Common myeloid progenitor, CD34-positive (primary cell): ENCODE measurements at regions not wholly inside any gene's neighbourhood (a gene's known extent, or its start where the extent isn't known, plus 50 kb on each side); places are given as distances from the start of the nearest gene placed in this dataset.

ENCODE experiments used
- CTCF ChIA-PET: fragments of 350-600 bp; sonication (Branson Sonifier 250); formaldehyde crosslinking; loops from one replicate; lab custom pipeline; 2021; ENCODE audit warnings: antibody characterized with exemption; lab: Charles Lee
- POLR2A ChIA-PET: fragments of 350-600 bp; sonication (Branson Sonifier 250); formaldehyde crosslinking; loops from one replicate; lab custom pipeline; 2021; ENCODE audit warnings: antibody characterized with exemption; lab: Charles Lee
- DNase-seq, 3 donors: peaks; one replicate each; pipeline versions ENCODE4 v3.0.0 to v3.0.0-alpha.2; 2013
- H3K27ac ChIP-seq, 2 experiments: 1 replicate in 1 of 2; 2 replicates in 1 of 2; pipeline ENCODE4 v1.7.0; 2013; ENCODE audit warnings: inconsistent platforms in 2 of 2, low read length in 2 of 2, mild to moderate bottlenecking in 2 of 2, low read depth in 1 of 2, moderate library complexity in 1 of 2; ENCODE audit not compliant: severe bottlenecking in 2 of 2, insufficient read depth in 1 of 2, poor library complexity in 1 of 2
- H3K27me3 ChIP-seq, 5 experiments: replicated peaks in 2 of 5; 1 replicate in 3 of 5; 2 replicates in 2 of 5; pipeline versions ENCODE4 v1.6.1 to v1.7.0; 2013; ENCODE audit warnings: low read length in 4 of 5, mild to moderate bottlenecking in 2 of 5, moderate library complexity in 2 of 5, inconsistent platforms in 1 of 5; ENCODE audit not compliant: insufficient read depth in 5 of 5, control insufficient read depth in 4 of 5
- H3K36me3 ChIP-seq, 4 experiments: 1 replicate in 2 of 4; 2 replicates in 2 of 4; pipeline versions ENCODE4 v1.6.1 to v1.7.0; 2013; ENCODE audit warnings: low read length in 3 of 4, control low read depth in 1 of 4, mild to moderate bottlenecking in 1 of 4; ENCODE audit not compliant: control insufficient read depth in 4 of 4, insufficient read depth in 4 of 4
- H3K4me1 ChIP-seq, 4 experiments: 1 replicate in 3 of 4; 2 replicates in 1 of 4; pipeline versions ENCODE4 v1.6.1 to v1.7.1; 2013; ENCODE audit warnings: low read length in 3 of 4, mild to moderate bottlenecking in 3 of 4, control low read depth in 1 of 4, inconsistent platforms in 1 of 4, moderate library complexity in 1 of 4; ENCODE audit not compliant: control insufficient read depth in 4 of 4, insufficient read depth in 4 of 4; ENCODE audit errors: control extremely low read depth in 1 of 4
- H3K4me3 ChIP-seq, 7 experiments: 1 replicate in 4 of 7; 2 replicates in 3 of 7; pipeline versions ENCODE4 v1.5.1 to v1.7.0; 2013; ENCODE audit warnings: mild to moderate bottlenecking in 7 of 7, low read length in 6 of 7, moderate library complexity in 6 of 7, inconsistent platforms in 2 of 7, low read depth in 2 of 7, control low read depth in 1 of 7; ENCODE audit not compliant: insufficient read depth in 4 of 7, control insufficient read depth in 1 of 7; ENCODE audit errors: extremely low read depth in 1 of 7
- H3K9me3 ChIP-seq, 5 experiments: 1 replicate in 4 of 5; 2 replicates in 1 of 5; pipeline versions ENCODE4 v1.6.1 to v1.7.1; 2013; ENCODE audit warnings: low read length in 4 of 5, mild to moderate bottlenecking in 2 of 5, inconsistent platforms in 1 of 5, low read depth in 1 of 5, moderate library complexity in 1 of 5; ENCODE audit not compliant: control insufficient read depth in 4 of 5, insufficient read depth in 2 of 5; ENCODE audit errors: control extremely low read depth in 1 of 5
- WGBS: methylation state at CpG from one replicate; pipeline ENCODE4 v1.1.5; 2013; ENCODE audit not compliant: insufficient coverage; 5-methylcytosine and 5-hydroxymethylcytosine counted together

DNA sequence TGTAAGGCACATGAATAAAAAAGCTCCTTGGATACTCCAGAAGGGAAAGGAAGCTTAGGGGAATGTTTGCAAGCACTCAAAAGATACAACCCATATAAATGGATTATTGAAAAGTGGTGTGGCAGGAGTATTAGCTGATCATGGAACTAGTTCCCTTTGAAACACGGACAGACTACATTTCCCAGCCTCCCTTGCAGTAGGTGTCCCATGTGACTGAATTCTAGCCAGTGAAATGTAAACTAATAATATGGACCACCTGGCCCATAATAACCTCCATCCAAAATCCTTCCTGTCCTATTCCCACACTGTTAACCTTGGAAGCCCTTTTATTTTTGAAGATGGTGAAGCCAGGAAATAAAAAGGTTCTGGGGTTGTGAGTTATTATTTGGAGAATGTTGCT lies 242.3 kb downstream of the SUDS3 start:
- WGBS = no CpG with 5 or more reads among the region's 1 CpG
- Histone ChIP-seq H3K27ac (no peak overlapping the region), H3K9me3 (no peaks in the 10 kb centered on the region), H3K36me3 (no peaks in the 10 kb centered on the region), H3K4me3 (no peak overlapping the region), H3K27me3 (no peaks in the 10 kb centered on the region), H3K4me1 (no peaks in the 10 kb centered on the region)
- no peak for DNase-seq
- POLR2A ChIA-PET = no interaction called here
- CTCF ChIA-PET = no interaction called here

DNA sequence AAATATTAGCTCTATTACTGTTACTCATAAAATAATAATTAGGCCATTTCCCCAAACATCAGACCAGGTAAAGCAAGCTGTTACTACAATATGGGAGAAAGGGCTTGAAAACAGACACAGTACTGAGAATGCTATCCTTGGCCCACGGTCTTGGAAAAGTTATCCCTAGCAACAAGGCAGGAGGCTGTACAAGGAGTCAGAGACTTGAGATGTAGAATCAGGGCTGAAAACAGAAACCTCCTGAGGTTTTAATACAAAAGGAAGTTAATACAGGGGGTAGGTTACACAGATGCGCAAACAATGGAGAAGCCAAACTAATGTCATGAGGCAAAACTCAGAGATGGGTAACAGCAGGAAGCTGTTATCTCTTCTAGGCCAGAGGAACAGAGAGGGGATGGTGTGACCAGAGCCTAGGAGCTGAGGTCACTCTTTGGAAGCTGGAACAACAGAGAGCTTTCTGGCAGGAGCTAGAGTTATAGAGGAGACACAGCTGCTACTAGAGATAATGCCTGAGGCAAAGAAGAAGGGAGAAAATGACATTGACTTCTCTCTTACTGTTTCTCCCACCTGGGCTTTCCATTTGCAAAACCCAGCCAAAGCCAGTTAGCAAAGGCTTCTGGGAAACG lies 248.8 kb downstream of the SUDS3 start:
- no peak overlapping the region for H3K4me3 ChIP-seq
- no peak overlapping the region for H3K27ac ChIP-seq
- ChIA-PET CTCF (no interaction called here), POLR2A (no interaction called here)
- no peak for DNase-seq
- WGBS = 96% methylated on average over 2 of the region's 3 CpGs
- H3K9me3 ChIP-seq = no peaks in the 10 kb centered on the region
- H3K27me3 ChIP-seq = no peaks in the 10 kb centered on the region
- no peaks in the 10 kb centered on the region for H3K4me1 ChIP-seq
- H3K36me3 ChIP-seq = no peaks in the 10 kb centered on the region

DNA sequence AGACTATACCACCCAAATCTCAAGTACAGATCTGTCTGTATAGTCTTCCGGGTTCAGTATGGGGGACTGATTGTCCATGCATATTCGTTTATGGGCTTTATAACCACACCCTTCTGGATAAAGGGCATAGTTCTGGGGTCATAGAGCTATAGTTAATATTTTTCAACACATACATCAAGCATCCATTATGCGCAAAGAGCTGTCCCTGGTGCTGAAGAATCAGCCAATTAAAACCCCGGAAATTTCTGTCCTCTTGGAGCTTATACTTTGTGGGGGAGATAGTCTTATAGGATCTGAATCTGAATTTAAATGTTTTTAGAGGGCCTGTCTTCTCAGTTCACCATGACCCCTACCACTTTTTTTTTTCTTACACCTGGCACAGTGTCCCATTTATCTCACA lies 256.7 kb downstream of the SUDS3 start:
- H3K4me1 ChIP-seq = peaks cover 0 to 2% (median 0%) of the 10 kb centered on the region in 4 experiments
- CTCF ChIA-PET = no interaction called here
- no peaks in the 10 kb centered on the region for H3K9me3 ChIP-seq
- no peak for DNase-seq
- H3K4me3 ChIP-seq = no peak overlapping the region
- no peak overlapping the region for H3K27ac ChIP-seq
- no peaks in the 10 kb centered on the region for H3K36me3 ChIP-seq
- H3K27me3 ChIP-seq = peaks cover 0 to 1% (median 0%) of the 10 kb centered on the region in 5 experiments
- WGBS = no CpG with 5 or more reads among the region's 4 CpGs
- POLR2A ChIA-PET = no interaction called here

DNA sequence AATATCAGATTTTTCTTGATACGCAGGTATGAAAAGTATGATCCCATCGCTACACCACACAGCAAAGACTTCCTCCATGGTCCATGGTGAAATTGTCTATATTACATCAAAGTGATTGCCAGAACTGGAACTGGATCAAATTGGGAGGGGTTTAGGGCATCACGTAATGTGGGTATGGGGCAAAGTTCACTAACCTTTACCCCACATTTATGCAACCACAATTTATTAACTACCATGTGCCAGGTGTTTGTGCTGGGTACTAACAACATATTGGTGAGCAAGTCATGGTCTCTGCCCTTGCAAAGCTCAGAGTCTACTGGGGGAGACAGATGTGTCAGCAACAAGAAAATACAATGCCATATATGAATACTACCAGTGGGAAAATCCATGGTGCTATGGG lies 258.9 kb downstream of the SUDS3 start:
- peaks cover 0 to 4% (median 0%) of the 10 kb centered on the region in 5 experiments for H3K27me3 ChIP-seq
- no peak overlapping the region for H3K4me3 ChIP-seq
- DNase-seq = no peak
- peaks cover 0 to 2% (median 0%) of the 10 kb centered on the region in 4 experiments for H3K4me1 ChIP-seq
- H3K9me3 ChIP-seq = no peaks in the 10 kb centered on the region
- WGBS = 80% methylated on average over 2 of the region's 3 CpGs
- no peak overlapping the region for H3K27ac ChIP-seq
- ChIA-PET POLR2A (no interaction called here), CTCF (no interaction called here)
- no peaks in the 10 kb centered on the region for H3K36me3 ChIP-seq

DNA sequence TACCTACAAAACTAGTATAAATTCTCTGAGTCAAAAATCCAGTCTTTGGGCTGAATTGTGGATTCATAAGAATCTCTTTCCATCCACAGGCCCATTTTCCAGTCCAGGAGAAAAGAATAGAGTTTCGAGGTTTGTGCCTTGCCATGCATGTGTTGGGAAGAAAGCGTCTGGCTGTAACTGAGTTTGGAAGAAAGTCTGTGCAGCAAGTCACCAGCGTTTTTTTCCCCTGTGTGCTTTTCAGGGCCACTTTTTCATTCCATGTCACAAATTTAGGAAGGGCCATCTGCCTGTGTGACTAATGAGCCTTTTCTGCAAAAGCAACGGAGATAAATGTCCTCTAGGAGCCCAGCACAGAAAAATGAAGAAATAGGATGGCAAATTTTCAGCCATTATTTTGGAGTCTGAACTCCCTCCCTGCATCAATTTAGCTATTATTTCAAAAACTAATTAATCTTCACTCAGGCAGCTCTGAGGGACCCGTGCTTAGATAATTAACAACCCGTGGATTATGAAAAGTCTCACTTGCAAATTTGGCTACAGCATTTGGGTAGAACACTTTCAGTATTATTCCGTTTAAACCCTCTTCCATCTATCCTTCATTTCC lies 261.5 kb downstream of the SUDS3 start:
- H3K36me3 ChIP-seq = no peaks in the 10 kb centered on the region
- H3K4me1 ChIP-seq = peaks cover 0 to 2% (median 0%) of the 10 kb centered on the region in 4 experiments
- no peak overlapping the region for H3K4me3 ChIP-seq
- H3K27me3 ChIP-seq = peaks cover 0 to 4% (median 0%) of the 10 kb centered on the region in 5 experiments
- 93% methylated on average over 6 of the region's 7 CpGs for WGBS
- DNase-seq = no peak
- CTCF ChIA-PET = no interaction called here
- H3K27ac ChIP-seq = no peak overlapping the region
- POLR2A ChIA-PET = no interaction called here
- H3K9me3 ChIP-seq = no peaks in the 10 kb centered on the region

DNA sequence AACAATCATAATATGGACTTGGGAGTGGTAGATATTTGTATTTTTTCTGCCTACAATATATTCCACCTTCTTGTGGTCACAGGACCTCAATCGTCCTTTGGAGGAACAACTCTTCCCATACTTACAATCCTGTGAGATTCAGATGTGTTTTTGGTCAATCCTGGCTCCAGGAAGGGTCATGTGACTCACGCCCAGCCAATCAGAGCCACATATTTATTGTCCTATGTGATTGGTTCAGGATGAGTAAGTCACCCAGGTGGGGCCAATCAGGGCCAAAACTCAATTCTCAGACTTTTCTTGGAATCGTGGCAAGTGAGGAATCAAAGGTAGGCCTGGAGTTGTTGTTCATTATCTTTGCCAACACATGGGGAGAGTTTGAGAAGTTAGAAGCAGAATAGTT lies 264.9 kb downstream of the SUDS3 start:
- CTCF ChIA-PET = no interaction called here
- H3K4me1 ChIP-seq = no peaks in the 10 kb centered on the region

DNA sequence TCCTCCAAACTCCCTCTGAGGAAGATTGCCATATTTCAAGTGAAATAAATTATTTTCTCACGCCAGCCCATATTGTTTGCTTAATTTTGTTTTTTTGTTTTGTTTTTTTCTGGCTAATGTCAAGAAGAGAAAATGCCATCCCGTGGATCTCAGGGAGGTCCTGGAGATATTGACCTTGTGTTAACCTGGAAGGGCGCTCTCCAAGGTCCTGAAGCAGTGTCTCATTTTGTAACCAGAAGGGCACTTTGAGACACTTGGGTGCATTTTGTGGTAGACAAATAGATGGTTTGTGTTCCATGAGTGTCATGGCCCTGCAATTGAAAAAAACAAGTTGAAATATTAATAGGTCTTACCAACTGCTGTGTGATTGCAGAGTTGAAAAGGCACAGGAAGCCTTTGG lies 268.9 kb downstream of the SUDS3 start:
- ChIA-PET CTCF (no interaction called here), POLR2A (no interaction called here)
- Histone ChIP-seq H3K36me3 (no peaks in the 10 kb centered on the region), H3K27me3 (no peaks in the 10 kb centered on the region), H3K4me3 (no peak overlapping the region), H3K9me3 (no peaks in the 10 kb centered on the region), H3K4me1 (no peaks in the 10 kb centered on the region), H3K27ac (no peak overlapping the region)
- peak in 2 of 3 donors; percentile 12 to 13 for DNase-seq
- no CpG with 5 or more reads among the region's 3 CpGs for WGBS

More for the DNA sequence above, 264.9 kb downstream of the SUDS3 start:
- H3K4me3 ChIP-seq = no peak overlapping the region
- no peaks in the 10 kb centered on the region for H3K36me3 ChIP-seq
- POLR2A ChIA-PET = no interaction called here
- H3K27ac ChIP-seq = no peak overlapping the region
- 79% methylated on average over 3 of the region's 3 CpGs for WGBS
- no peaks in the 10 kb centered on the region for H3K9me3 ChIP-seq
- H3K27me3 ChIP-seq = peaks cover 0 to 4% (median 0%) of the 10 kb centered on the region in 5 experiments
- DNase-seq = no peak
